ENCODE measurements at regions not wholly inside any gene's neighbourhood (a gene's known extent, or its start where the extent isn't known, plus 50 kb on each side); places are given as distances from the start of the nearest gene placed in this dataset.

- Histone ChIP-seq H3K27ac (no peak overlapping the region), H3K4me3 (no peak overlapping the region)
- no peak for TF ChIP-seq CTCF (IDR thresholded peaks at IDR 0.05)
- DNase-seq (ENCODE audit: low spot score) = no peak
Measured at GRCh38 chr12:113546916-113547863, 75.5 kb upstream of the LHX5 start.

DNA sequence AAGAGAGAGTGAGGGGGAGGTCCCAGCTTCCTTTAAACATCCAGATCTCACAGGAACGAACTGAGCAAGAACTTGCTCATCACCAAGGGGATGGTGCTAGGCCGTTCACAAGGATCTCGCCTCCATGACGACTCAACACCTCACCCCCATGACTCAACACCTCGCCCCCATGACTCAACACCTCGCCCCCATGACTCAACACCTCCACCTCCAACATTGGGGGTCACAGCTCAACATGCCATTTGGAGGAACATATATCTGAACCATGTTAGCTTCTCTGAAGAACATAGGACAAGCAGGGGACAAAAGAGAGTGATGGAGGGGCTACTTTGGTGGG lies 66.0 kb upstream of the LHX5 start:
- no peak for DNase-seq (ENCODE audit: low spot score)
- no peak overlapping the region for H3K4me3 ChIP-seq
- no peak for TF ChIP-seq CTCF (IDR thresholded peaks at IDR 0.05)
- no peak overlapping the region for H3K27ac ChIP-seq

- Histone ChIP-seq H3K27ac (no peak overlapping the region), H3K4me3 (no peak overlapping the region)
- no peak for TF ChIP-seq CTCF (IDR thresholded peaks at IDR 0.05)
- no peak for DNase-seq (ENCODE audit: low spot score)
Measured at GRCh38 chr12:113537046-113537750, 65.5 kb upstream of the LHX5 start.

- no peak for DNase-seq (ENCODE audit: low spot score)
- H3K4me3 ChIP-seq = no peak overlapping the region
- H3K27ac ChIP-seq = no peak overlapping the region
- no peak for TF ChIP-seq CTCF (IDR thresholded peaks at IDR 0.05)
Measured at GRCh38 chr12:113535100-113535499, 63.4 kb upstream of the LHX5 start.

DNA sequence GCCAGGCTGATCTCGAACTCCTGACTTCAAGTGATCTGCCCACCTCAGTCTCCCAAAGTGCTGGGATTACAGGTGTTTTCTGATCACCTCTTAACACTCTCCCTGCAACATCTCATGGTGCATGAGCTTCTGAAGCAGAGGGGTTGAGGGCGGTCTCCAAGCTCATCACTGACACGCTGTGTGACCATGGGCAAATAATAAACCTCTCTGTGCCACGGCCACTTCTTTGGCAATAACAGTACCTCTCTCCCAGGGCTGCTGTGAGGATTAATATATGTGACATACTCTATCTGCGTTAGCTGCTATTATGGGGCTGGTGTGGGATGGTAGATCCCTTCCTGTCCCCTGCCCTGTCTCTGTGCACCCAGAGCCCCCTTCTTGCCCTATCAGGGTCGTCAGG lies 62.9 kb upstream of the LHX5 start:
- DNase-seq (ENCODE audit: low spot score) = no peak
- TF ChIP-seq CTCF (IDR thresholded peaks at IDR 0.05) = no peak
- no peak overlapping the region for H3K27ac ChIP-seq
- no peak overlapping the region for H3K4me3 ChIP-seq

DNA sequence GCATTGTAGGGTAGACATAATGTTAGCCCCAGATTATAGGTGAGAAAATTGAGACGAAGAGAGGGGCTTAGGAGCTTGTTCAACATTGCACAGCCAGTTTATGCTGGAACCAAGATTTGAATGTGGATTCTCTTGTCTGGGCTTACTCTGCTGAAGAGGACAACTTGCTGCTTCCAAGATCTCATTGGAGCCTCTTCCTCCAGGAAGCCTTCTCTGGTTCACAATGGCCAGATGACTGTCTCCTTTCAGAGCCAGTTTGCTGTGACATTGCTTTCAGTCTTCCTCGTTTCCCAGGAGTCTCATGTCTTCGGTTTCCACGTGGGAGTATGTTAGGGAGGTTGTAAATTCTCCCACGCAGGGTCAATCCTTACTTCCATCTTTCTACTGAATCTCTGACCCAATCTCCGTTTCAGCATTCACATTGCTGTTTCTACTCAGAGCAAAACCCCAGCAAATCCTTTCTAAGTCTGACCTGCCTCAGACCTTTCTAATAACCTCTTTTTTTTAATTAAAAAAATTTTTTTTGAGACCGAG lies 62.2 kb upstream of the LHX5 start:
- H3K27ac ChIP-seq = no peak overlapping the region
- TF ChIP-seq CTCF (IDR thresholded peaks at IDR 0.05) = no peak
- DNase-seq (ENCODE audit: low spot score) = no peak
- H3K4me3 ChIP-seq = no peak overlapping the region

Data from coronary artery (tissue), 2 donors.